B cell (primary cell): ENCODE measurements at regions not wholly inside any gene's neighbourhood (a gene's known extent, or its start where the extent isn't known, plus 50 kb on each side); places are given as distances from the start of the nearest gene placed in this dataset.

Experiments used
- CTCF ChIP-seq: fragments of 200-600 bp; IDR thresholded peaks from one replicate; pipeline ENCODE4 v1.8.0; 2022; ENCODE audit warnings: antibody characterized with exemption, mild to moderate bottlenecking
- EZH2 ChIP-seq: IDR thresholded peaks from 2 replicates; pipeline ENCODE4 v1.6.1; 2012; ENCODE audit warnings: borderline replicate concordance, low read depth, mild to moderate bottlenecking, moderate library complexity, low read length; ENCODE audit not compliant: insufficient read depth, poor library complexity, severe bottlenecking

GRCh38 chr1:219537223-219537631 lies 75.7 kb downstream of the ZC3H11B start:
- no peak for TF ChIP-seq CTCF
- TF ChIP-seq EZH2, result no peak
